Left lung (tissue), 4 donors: ENCODE measurements at regions not wholly inside any gene's neighbourhood (a gene's known extent, or its start where the extent isn't known, plus 50 kb on each side); places are given as distances from the start of the nearest gene placed in this dataset.

Experiments
- ATAC-seq: fragments of 200-7000 bp; cut with Tn5 transposase; one replicate; pipeline ENCODE4 v1.9.1; 2020; ENCODE audit warnings: moderate library complexity
- DNase-seq, 4 donors: peaks; one replicate each; pipeline ENCODE4 v3.0.0-alpha.2; 2013 to 2020
- H3K27ac ChIP-seq, 2 donors: fragments of 200-600 bp; sonication (generic) in 1 of 2; one replicate each; pipeline versions ENCODE4 v1.5.0 to v1.8.0; 2020 to 2021
- H3K27me3 ChIP-seq, 2 donors: fragments of 200-600 bp; sonication (generic) in 1 of 2; one replicate each; pipeline versions ENCODE4 v1.5.0 to v1.8.0; 2020 to 2021
- H3K36me3 ChIP-seq, 2 donors: fragments of 200-600 bp; sonication (generic) in 1 of 2; one replicate each; pipeline versions ENCODE4 v1.5.0 to v1.8.0; 2020 to 2021
- H3K4me1 ChIP-seq, 2 donors: fragments of 200-600 bp; one replicate each; pipeline ENCODE4 v1.8.0; 2021
- H3K4me3 ChIP-seq, 2 donors: fragments of 200-600 bp; sonication (generic) in 1 of 2; one replicate each; pipeline versions ENCODE4 v1.5.0 to v1.8.0; 2020 to 2021; ENCODE audit warnings: mild to moderate bottlenecking in 1 of 2
- H3K9me3 ChIP-seq, 2 donors: fragments of 200-600 bp; sonication (generic) in 1 of 2; one replicate each; pipeline versions ENCODE4 v1.5.0 to v1.8.0; 2020 to 2021
- intact Hi-C, 2 donors: fragments of 100-400 bp; cut with DNase I; formaldehyde crosslinking; loops; one replicate each; pipeline versions ENCODE4 v1.11.2 to v1.14.2; 2022
- TF ChIP-seq, protein P1 (sequence below), 2 donors: fragments of 200-600 bp; sonication (generic) in 1 of 2; IDR thresholded peaks; one replicate each; pipeline versions ENCODE4 v1.5.0 to v1.8.0; 2021; ENCODE audit warnings: antibody characterized with exemption in 2 of 2
- donor health status: DM: no; HTN: yes; CAD: no.
- donor health status: DM: no; HTN: no; CAD: no.

- Histone ChIP-seq H3K9me3 (no peaks in the 10 kb centered on the region), H3K27me3 (no peaks in the 10 kb centered on the region), H3K36me3 (no peaks in the 10 kb centered on the region), H3K4me3 (no peak overlapping the region), H3K27ac (no peak overlapping the region), H3K4me1 (no peaks in the 10 kb centered on the region)
- DNase-seq (no peak), ATAC-seq (no peak)
- TF ChIP-seq, protein P1, sequence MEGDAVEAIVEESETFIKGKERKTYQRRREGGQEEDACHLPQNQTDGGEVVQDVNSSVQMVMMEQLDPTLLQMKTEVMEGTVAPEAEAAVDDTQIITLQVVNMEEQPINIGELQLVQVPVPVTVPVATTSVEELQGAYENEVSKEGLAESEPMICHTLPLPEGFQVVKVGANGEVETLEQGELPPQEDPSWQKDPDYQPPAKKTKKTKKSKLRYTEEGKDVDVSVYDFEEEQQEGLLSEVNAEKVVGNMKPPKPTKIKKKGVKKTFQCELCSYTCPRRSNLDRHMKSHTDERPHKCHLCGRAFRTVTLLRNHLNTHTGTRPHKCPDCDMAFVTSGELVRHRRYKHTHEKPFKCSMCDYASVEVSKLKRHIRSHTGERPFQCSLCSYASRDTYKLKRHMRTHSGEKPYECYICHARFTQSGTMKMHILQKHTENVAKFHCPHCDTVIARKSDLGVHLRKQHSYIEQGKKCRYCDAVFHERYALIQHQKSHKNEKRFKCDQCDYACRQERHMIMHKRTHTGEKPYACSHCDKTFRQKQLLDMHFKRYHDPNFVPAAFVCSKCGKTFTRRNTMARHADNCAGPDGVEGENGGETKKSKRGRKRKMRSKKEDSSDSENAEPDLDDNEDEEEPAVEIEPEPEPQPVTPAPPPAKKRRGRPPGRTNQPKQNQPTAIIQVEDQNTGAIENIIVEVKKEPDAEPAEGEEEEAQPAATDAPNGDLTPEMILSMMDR (IDR thresholded peaks at IDR 0.05), result no peak
- intact Hi-C loops, result no loop called here
These were observed 400.2 kb downstream of the TLR4 start for GRCh38 chr9:118104363-118104762.

GRCh38 chr9:118108971-118109370 lies 404.8 kb downstream of the TLR4 start:
- Histone ChIP-seq H3K4me1 (no peaks in the 10 kb centered on the region), H3K4me3 (no peak overlapping the region), H3K27me3 (no peaks in the 10 kb centered on the region), H3K27ac (no peak overlapping the region), H3K9me3 (no peaks in the 10 kb centered on the region), H3K36me3 (no peaks in the 10 kb centered on the region)
- ATAC-seq (no peak), DNase-seq (no peak)
- TF ChIP-seq, protein P1 (IDR thresholded peaks at IDR 0.05), result no peak
- intact Hi-C loops, result no loop called here

DNA sequence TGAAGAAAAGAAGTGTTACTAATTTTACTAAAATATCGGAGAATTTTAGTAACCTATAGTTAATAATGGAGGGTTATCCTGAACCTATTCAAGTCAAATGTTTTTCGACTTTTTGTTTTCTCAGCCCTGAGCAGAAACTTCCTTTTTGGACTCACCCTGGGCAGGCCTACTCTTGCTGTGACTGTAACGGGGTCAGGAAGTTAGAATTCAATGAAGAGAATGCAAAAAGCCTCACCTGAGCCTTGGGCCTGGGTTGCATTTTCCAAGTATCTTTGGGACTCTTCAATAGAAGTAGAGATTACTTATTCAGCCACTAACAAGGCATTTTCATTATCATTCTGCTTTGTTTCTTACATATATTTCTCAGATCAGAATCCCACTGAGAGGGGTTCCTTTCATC lies 405.3 kb downstream of the TLR4 start:
- ATAC-seq, result no peak
- no peaks in the 10 kb centered on the region for H3K9me3 ChIP-seq
- H3K4me1 ChIP-seq, result no peaks in the 10 kb centered on the region
- TF ChIP-seq, protein P1 (IDR thresholded peaks at IDR 0.05), result no peak
- H3K4me3 ChIP-seq, result no peak overlapping the region
- DNase-seq, result no peak
- intact Hi-C loops, result no loop called here
- no peak overlapping the region for H3K27ac ChIP-seq
- H3K27me3 ChIP-seq, result no peaks in the 10 kb centered on the region
- no peaks in the 10 kb centered on the region for H3K36me3 ChIP-seq

DNA sequence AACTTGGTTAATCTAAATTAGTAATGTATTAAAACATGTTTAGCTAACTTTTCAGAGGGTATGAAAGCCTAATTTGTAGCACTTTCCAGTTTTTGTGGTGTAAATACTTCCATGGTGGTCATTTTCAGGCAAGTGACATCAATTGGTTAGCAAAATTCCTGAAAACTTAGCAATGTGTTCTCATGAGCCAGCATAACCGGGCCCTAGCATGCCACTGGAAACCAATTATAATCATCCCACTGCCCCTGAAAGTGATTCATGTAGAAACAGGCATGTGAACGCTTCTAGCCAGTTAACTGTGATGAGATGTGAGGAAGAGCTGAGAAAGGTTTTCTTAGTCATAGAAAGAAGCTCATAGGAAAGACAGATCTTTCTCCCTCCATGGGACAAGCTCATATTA lies 417.2 kb downstream of the TLR4 start:
- Histone ChIP-seq H3K9me3 (no peaks in the 10 kb centered on the region), H3K36me3 (no peaks in the 10 kb centered on the region), H3K4me3 (no peak overlapping the region), H3K4me1 (no peaks in the 10 kb centered on the region), H3K27ac (no peak overlapping the region), H3K27me3 (no peaks in the 10 kb centered on the region)
- no peak for DNase-seq
- intact Hi-C loops, result no loop called here
- no peak for ATAC-seq
- TF ChIP-seq, protein P1 (IDR thresholded peaks at IDR 0.05), result no peak

DNA sequence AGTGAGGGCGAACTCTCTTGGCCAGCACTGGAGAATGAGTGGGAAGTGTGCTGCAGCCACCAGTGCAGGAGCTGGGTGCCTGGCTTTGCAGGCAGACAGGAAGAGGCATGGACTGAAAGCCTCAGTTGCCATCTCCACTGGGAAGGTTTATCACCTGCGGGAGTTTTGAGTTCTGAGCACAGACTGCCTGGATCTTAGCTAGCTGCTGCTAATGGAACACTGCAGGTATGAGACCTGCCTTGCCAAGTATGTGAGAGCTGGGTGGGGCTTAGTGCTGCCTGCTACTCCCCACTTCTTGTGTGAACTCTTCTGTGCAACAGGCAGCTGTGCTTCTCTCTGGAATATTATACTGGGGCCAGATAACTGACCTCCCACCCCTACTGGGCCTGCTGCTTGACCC lies 424.1 kb downstream of the TLR4 start:
- TF ChIP-seq, protein P1 (IDR thresholded peaks at IDR 0.05), result no peak
- Histone ChIP-seq H3K9me3 (peaks cover 0 to 9% of the 10 kb centered on the region in 2 donors), H3K4me1 (no peaks in the 10 kb centered on the region), H3K4me3 (no peak overlapping the region), H3K27me3 (no peaks in the 10 kb centered on the region), H3K27ac (no peak overlapping the region), H3K36me3 (no peaks in the 10 kb centered on the region)
- intact Hi-C loops, result no loop called here
- ATAC-seq, result no peak
- DNase-seq, result no peak
